ENCODE measurements at regions not wholly inside any gene's neighbourhood (a gene's known extent, or its start where the extent isn't known, plus 50 kb on each side); places are given as distances from the start of the nearest gene placed in this dataset.
A peak's percentile ranks its signal among the peaks of the same experiment; 100 is the strongest.

DNA sequence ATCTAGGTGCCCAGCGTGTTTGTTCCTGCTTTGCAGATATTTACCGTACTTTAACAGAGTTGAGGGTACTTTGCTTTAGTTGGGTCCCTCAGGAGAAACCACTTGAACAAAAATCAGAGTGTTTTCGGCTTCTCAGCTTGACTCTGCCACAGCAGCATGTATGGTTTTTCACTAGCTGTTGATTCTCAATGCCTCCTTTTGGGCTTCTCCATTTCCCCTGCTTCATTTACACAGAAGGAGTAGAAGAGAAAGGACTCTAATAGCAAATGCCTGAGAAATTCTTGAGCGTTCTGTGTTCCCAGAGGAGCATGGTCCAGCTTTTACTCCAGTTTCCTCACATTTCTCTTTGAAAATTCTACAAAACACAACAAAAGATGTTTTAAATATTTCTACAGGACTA lies 252.1 kb upstream of the CCDC179 start:
- H4K20me1 ChIP-seq (ENCODE audit: control insufficient read depth, insufficient read depth, low read depth, low read length) = no peaks in the 10 kb centered on the region
- H3K4me1 ChIP-seq (ENCODE audit: control insufficient read depth, low read length) = peaks cover 8% of the 10 kb centered on the region; the same call in 1 of the 2 replicates
- no peak overlapping the region for H3K4me2 ChIP-seq (ENCODE audit: low read length)
- H3K27ac ChIP-seq (ENCODE audit: low read depth, low read length) = no peak overlapping the region
- H3K27me3 ChIP-seq (ENCODE audit: control insufficient read depth, low read length) = no peaks in the 10 kb centered on the region
- H3K79me2 ChIP-seq (ENCODE audit: control insufficient read depth, low read length) = no peaks in the 10 kb centered on the region
- TF ChIP-seq, protein P1, sequence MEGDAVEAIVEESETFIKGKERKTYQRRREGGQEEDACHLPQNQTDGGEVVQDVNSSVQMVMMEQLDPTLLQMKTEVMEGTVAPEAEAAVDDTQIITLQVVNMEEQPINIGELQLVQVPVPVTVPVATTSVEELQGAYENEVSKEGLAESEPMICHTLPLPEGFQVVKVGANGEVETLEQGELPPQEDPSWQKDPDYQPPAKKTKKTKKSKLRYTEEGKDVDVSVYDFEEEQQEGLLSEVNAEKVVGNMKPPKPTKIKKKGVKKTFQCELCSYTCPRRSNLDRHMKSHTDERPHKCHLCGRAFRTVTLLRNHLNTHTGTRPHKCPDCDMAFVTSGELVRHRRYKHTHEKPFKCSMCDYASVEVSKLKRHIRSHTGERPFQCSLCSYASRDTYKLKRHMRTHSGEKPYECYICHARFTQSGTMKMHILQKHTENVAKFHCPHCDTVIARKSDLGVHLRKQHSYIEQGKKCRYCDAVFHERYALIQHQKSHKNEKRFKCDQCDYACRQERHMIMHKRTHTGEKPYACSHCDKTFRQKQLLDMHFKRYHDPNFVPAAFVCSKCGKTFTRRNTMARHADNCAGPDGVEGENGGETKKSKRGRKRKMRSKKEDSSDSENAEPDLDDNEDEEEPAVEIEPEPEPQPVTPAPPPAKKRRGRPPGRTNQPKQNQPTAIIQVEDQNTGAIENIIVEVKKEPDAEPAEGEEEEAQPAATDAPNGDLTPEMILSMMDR (IDR thresholded peaks at IDR 0.05; ENCODE audit: low read depth, low read length, poor library complexity, severe bottlenecking) = no peak
- no peak for TF ChIP-seq EZH2phosphoT487 (IDR thresholded peaks at IDR 0.05; ENCODE audit: borderline replicate concordance, low read length)
- no peaks in the 10 kb centered on the region for H3K9me3 ChIP-seq (ENCODE audit: control insufficient read depth, insufficient read depth, low read length)
- H3K9me2 ChIP-seq (replicated peaks; ENCODE audit: control insufficient read depth, low read length) = no peaks in the 10 kb centered on the region
- H3K4me3 ChIP-seq (ENCODE audit: low read length) = no peak overlapping the region
- no peaks in the 10 kb centered on the region for H3F3A ChIP-seq (ENCODE audit: control insufficient read depth, insufficient read depth)
- H3K36me3 ChIP-seq (ENCODE audit: control insufficient read depth, low read length) = no peaks in the 10 kb centered on the region

GRCh38 chr11:23112987-23113886 lies 253.0 kb upstream of the CCDC179 start:
- no peak for TF ChIP-seq EZH2phosphoT487 (IDR thresholded peaks at IDR 0.05; ENCODE audit: borderline replicate concordance, low read length)
- TF ChIP-seq, protein P1 (IDR thresholded peaks at IDR 0.05; ENCODE audit: low read depth, low read length, poor library complexity, severe bottlenecking) = peak; percentile 72

DNA sequence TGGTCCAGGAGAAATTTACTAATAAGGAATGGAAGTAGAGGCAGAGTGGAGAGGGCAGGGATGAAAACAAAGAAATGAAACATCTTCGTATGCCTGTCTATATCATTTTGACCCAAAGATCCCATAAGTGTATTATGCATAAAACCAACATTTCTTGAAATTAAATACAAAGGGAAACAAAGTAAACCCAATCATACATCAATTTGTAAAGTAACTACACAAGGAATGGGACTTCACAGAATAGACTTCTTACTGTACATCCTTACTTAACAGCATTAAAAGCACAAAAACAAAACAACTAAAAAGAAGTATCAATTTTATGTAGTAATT lies 253.6 kb upstream of the CCDC179 start:
- no peak overlapping the region for H3K4me3 ChIP-seq (ENCODE audit: low read length)
- H3K36me3 ChIP-seq (ENCODE audit: control insufficient read depth, low read length) = no peaks in the 10 kb centered on the region
- no peak overlapping the region for H3K4me2 ChIP-seq (ENCODE audit: low read length)
- no peak for TF ChIP-seq EZH2phosphoT487 (IDR thresholded peaks at IDR 0.05; ENCODE audit: borderline replicate concordance, low read length)
- TF ChIP-seq, protein P1 (IDR thresholded peaks at IDR 0.05; ENCODE audit: low read depth, low read length, poor library complexity, severe bottlenecking) = no peak
- H3K4me1 ChIP-seq (ENCODE audit: control insufficient read depth, low read length) = peaks cover 8% of the 10 kb centered on the region; the same call in 1 of the 2 replicates
- no peak overlapping the region for H3K27ac ChIP-seq (ENCODE audit: low read depth, low read length)
- no peaks in the 10 kb centered on the region for H3K79me2 ChIP-seq (ENCODE audit: control insufficient read depth, low read length)
- no peaks in the 10 kb centered on the region for H4K20me1 ChIP-seq (ENCODE audit: control insufficient read depth, insufficient read depth, low read depth, low read length)
- no peaks in the 10 kb centered on the region for H3K9me2 ChIP-seq (replicated peaks; ENCODE audit: control insufficient read depth, low read length)
- no peaks in the 10 kb centered on the region for H3F3A ChIP-seq (ENCODE audit: control insufficient read depth, insufficient read depth)
- H3K9me3 ChIP-seq (ENCODE audit: control insufficient read depth, insufficient read depth, low read length) = no peaks in the 10 kb centered on the region
- no peaks in the 10 kb centered on the region for H3K27me3 ChIP-seq (ENCODE audit: control insufficient read depth, low read length)

More at GRCh38 chr11:23112987-23113886, 253.0 kb upstream of the CCDC179 start:
- no peaks in the 10 kb centered on the region for H3K9me3 ChIP-seq (ENCODE audit: control insufficient read depth, insufficient read depth, low read length)
- H3K4me3 ChIP-seq (ENCODE audit: low read length) = no peak overlapping the region
- no peak overlapping the region for H3K4me2 ChIP-seq (ENCODE audit: low read length)
- H3K9me2 ChIP-seq (replicated peaks; ENCODE audit: control insufficient read depth, low read length) = no peaks in the 10 kb centered on the region
- no peaks in the 10 kb centered on the region for H4K20me1 ChIP-seq (ENCODE audit: control insufficient read depth, insufficient read depth, low read depth, low read length)
- H3K4me1 ChIP-seq (ENCODE audit: control insufficient read depth, low read length) = peaks cover 8% of the 10 kb centered on the region; the same call in 1 of the 2 replicates
- H3K27ac ChIP-seq (ENCODE audit: low read depth, low read length) = no peak overlapping the region
- H3K36me3 ChIP-seq (ENCODE audit: control insufficient read depth, low read length) = no peaks in the 10 kb centered on the region
- no peaks in the 10 kb centered on the region for H3K27me3 ChIP-seq (ENCODE audit: control insufficient read depth, low read length)
- H3F3A ChIP-seq (ENCODE audit: control insufficient read depth, insufficient read depth) = no peaks in the 10 kb centered on the region
- no peaks in the 10 kb centered on the region for H3K79me2 ChIP-seq (ENCODE audit: control insufficient read depth, low read length)

All from DOHH2 (cell line).